ENCODE measurements at regions not wholly inside any gene's neighbourhood (a gene's known extent, or its start where the extent isn't known, plus 50 kb on each side); places are given as distances from the start of the nearest gene placed in this dataset.

- Histone ChIP-seq H3K4me1 (ENCODE audit: low read depth) (peaks cover 3% of the 10 kb centered on the region), H3K36me3 (no peaks in the 10 kb centered on the region), H3K27me3 (no peaks in the 10 kb centered on the region), H3K9me3 (ENCODE audit: low read depth) (no peaks in the 10 kb centered on the region), H3K27ac (no peak overlapping the region), H3K4me3 (no peak overlapping the region)
- DNase-seq (ENCODE audit: low read depth in 1 of 2, low spot score in 1 of 2) = no peak
- no peak for TF ChIP-seq CTCF (IDR thresholded peaks at IDR 0.05; ENCODE audit: low read depth, low read length)
Measured at GRCh38 chr4:183773790-183774189, 114.7 kb downstream of the TRAPPC11 start.

- H3K27ac ChIP-seq = no peak overlapping the region
- no peak for DNase-seq (ENCODE audit: low read depth in 1 of 2, low spot score in 1 of 2)
- peaks cover 6% of the 10 kb centered on the region for H3K4me1 ChIP-seq (ENCODE audit: low read depth)
- no peaks in the 10 kb centered on the region for H3K36me3 ChIP-seq
- no peaks in the 10 kb centered on the region for H3K9me3 ChIP-seq (ENCODE audit: low read depth)
- no peak overlapping the region for H3K4me3 ChIP-seq
- H3K27me3 ChIP-seq = no peaks in the 10 kb centered on the region
- TF ChIP-seq CTCF (IDR thresholded peaks at IDR 0.05; ENCODE audit: low read depth, low read length) = no peak
Measured at GRCh38 chr4:183783306-183783705, 121.8 kb upstream of the STOX2 start.

GRCh38 chr4:183783991-183784553 is 121.0 kb upstream of the STOX2 start:
- peak overlapping the region; percentile 53 for H3K27ac ChIP-seq

GRCh38 chr4:183788308-183788905 is 116.7 kb upstream of the STOX2 start:
- Histone ChIP-seq H3K36me3 (no peaks in the 10 kb centered on the region), H3K4me3 (no peak overlapping the region), H3K27me3 (no peaks in the 10 kb centered on the region), H3K4me1 (ENCODE audit: low read depth) (peaks cover 6% of the 10 kb centered on the region), H3K9me3 (ENCODE audit: low read depth) (no peaks in the 10 kb centered on the region), H3K27ac (no peak overlapping the region)
- TF ChIP-seq CTCF (IDR thresholded peaks at IDR 0.05; ENCODE audit: low read depth, low read length) = no peak
- DNase-seq (ENCODE audit: low read depth in 1 of 2, low spot score in 1 of 2) = no peak

More at GRCh38 chr4:183783991-183784553, 121.0 kb upstream of the STOX2 start:
- DNase-seq (ENCODE audit: low read depth in 1 of 2, low spot score in 1 of 2) = peak; percentile 26 to 87
- Histone ChIP-seq H3K27me3 (no peaks in the 10 kb centered on the region), H3K4me3 (no peak overlapping the region), H3K36me3 (no peaks in the 10 kb centered on the region), H3K4me1 (ENCODE audit: low read depth) (peaks cover 6% of the 10 kb centered on the region), H3K9me3 (ENCODE audit: low read depth) (no peaks in the 10 kb centered on the region)
- TF ChIP-seq CTCF (IDR thresholded peaks at IDR 0.05; ENCODE audit: low read depth, low read length) = no peak

GRCh38 chr4:183789657-183790056 is 115.5 kb upstream of the STOX2 start:
- Histone ChIP-seq H3K4me3 (no peak overlapping the region), H3K36me3 (no peaks in the 10 kb centered on the region), H3K4me1 (ENCODE audit: low read depth) (no peaks in the 10 kb centered on the region), H3K9me3 (ENCODE audit: low read depth) (no peaks in the 10 kb centered on the region), H3K27ac (no peak overlapping the region), H3K27me3 (no peaks in the 10 kb centered on the region)
- TF ChIP-seq CTCF (IDR thresholded peaks at IDR 0.05; ENCODE audit: low read depth, low read length) = no peak
- DNase-seq (ENCODE audit: low read depth in 1 of 2, low spot score in 1 of 2) = no peak
